ENCODE measurements at regions not wholly inside any gene's neighbourhood (a gene's known extent, or its start where the extent isn't known, plus 50 kb on each side); places are given as distances from the start of the nearest gene placed in this dataset.

GRCh38 chrX:27903960-27904359, 77.3 kb downstream of the DCAF8L1 start (continued):
- no peak for TF ChIP-seq PHF8 (conservative IDR thresholded peaks at IDR 0.05; ENCODE audit: low read depth, low read length)
- TF ChIP-seq RXRA (IDR thresholded peaks at IDR 0.05; ENCODE audit: insufficient read depth, low read depth, low read length): no peak
- no peak for TF ChIP-seq USF2 (IDR thresholded peaks at IDR 0.05; ENCODE audit: low read length)

All from H1 (cell line).